ENCODE measurements at regions not wholly inside any gene's neighbourhood (a gene's known extent, or its start where the extent isn't known, plus 50 kb on each side); places are given as distances from the start of the nearest gene placed in this dataset.

- Histone ChIP-seq H4K20me1 (ENCODE audit: insufficient read depth, low read length) (no peaks in the 10 kb centered on the region), H3K27me3 (ENCODE audit: insufficient read depth, low read length) (no peaks in the 10 kb centered on the region), H3K9me3 (ENCODE audit: low read depth, low read length) (no peaks in the 10 kb centered on the region), H3K4me2 (ENCODE audit: insufficient read depth, low read length) (no peak overlapping the region), H3K4me1 (ENCODE audit: insufficient read depth, low read length) (no peaks in the 10 kb centered on the region), H3K27ac (ENCODE audit: low read depth, low read length) (no peak overlapping the region), H2AFZ (ENCODE audit: low read length) (no peak overlapping the region), H3K36me3 (ENCODE audit: insufficient read depth, low read length) (no peaks in the 10 kb centered on the region), H3K4me3 (ENCODE audit: insufficient read depth, low read length) (no peak overlapping the region), H3K79me2 (ENCODE audit: insufficient read depth, low read length) (no peaks in the 10 kb centered on the region)
- DNase-seq (ENCODE audit: insufficient read length, low spot score, missing footprints) = peak; percentile 25
- TF ChIP-seq CTCF (IDR thresholded peaks at IDR 0.05; ENCODE audit: extremely low read depth, low read depth, low read length) = no peak
Measured at GRCh38 chr13:70613295-70613694, 505.0 kb upstream of the KLHL1 start.

GRCh38 chr13:70612881-70613280 lies 504.6 kb upstream of the KLHL1 start:
- Histone ChIP-seq H3K27ac (ENCODE audit: low read depth, low read length) (no peak overlapping the region), H3K79me2 (ENCODE audit: insufficient read depth, low read length) (no peaks in the 10 kb centered on the region), H4K20me1 (ENCODE audit: insufficient read depth, low read length) (no peaks in the 10 kb centered on the region), H2AFZ (ENCODE audit: low read length) (no peak overlapping the region), H3K4me3 (ENCODE audit: insufficient read depth, low read length) (no peak overlapping the region), H3K4me1 (ENCODE audit: insufficient read depth, low read length) (no peaks in the 10 kb centered on the region), H3K36me3 (ENCODE audit: insufficient read depth, low read length) (no peaks in the 10 kb centered on the region), H3K27me3 (ENCODE audit: insufficient read depth, low read length) (no peaks in the 10 kb centered on the region), H3K4me2 (ENCODE audit: insufficient read depth, low read length) (no peak overlapping the region), H3K9me3 (ENCODE audit: low read depth, low read length) (no peaks in the 10 kb centered on the region)
- no peak for DNase-seq (ENCODE audit: insufficient read length, low spot score, missing footprints)
- TF ChIP-seq CTCF (IDR thresholded peaks at IDR 0.05; ENCODE audit: extremely low read depth, low read depth, low read length) = no peak

- no peak overlapping the region for H3K4me2 ChIP-seq (ENCODE audit: insufficient read depth, low read length)
- no peak overlapping the region for H2AFZ ChIP-seq (ENCODE audit: low read length)
- DNase-seq (ENCODE audit: insufficient read length, low spot score, missing footprints) = no peak
- no peaks in the 10 kb centered on the region for H4K20me1 ChIP-seq (ENCODE audit: insufficient read depth, low read length)
- H3K9me3 ChIP-seq (ENCODE audit: low read depth, low read length) = no peaks in the 10 kb centered on the region
- no peaks in the 10 kb centered on the region for H3K36me3 ChIP-seq (ENCODE audit: insufficient read depth, low read length)
- H3K79me2 ChIP-seq (ENCODE audit: insufficient read depth, low read length) = no peaks in the 10 kb centered on the region
- no peaks in the 10 kb centered on the region for H3K4me1 ChIP-seq (ENCODE audit: insufficient read depth, low read length)
- no peak for TF ChIP-seq CTCF (IDR thresholded peaks at IDR 0.05; ENCODE audit: extremely low read depth, low read depth, low read length)
- H3K27ac ChIP-seq (ENCODE audit: low read depth, low read length) = no peak overlapping the region
- no peaks in the 10 kb centered on the region for H3K27me3 ChIP-seq (ENCODE audit: insufficient read depth, low read length)
- H3K4me3 ChIP-seq (ENCODE audit: insufficient read depth, low read length) = no peak overlapping the region
Measured at GRCh38 chr13:70604448-70604847, 496.2 kb upstream of the KLHL1 start.

GRCh38 chr13:70593716-70594115 lies 485.5 kb upstream of the KLHL1 start:
- Histone ChIP-seq H2AFZ (ENCODE audit: low read length) (no peak overlapping the region), H3K27ac (ENCODE audit: low read depth, low read length) (no peak overlapping the region), H3K36me3 (ENCODE audit: insufficient read depth, low read length) (no peaks in the 10 kb centered on the region), H3K4me1 (ENCODE audit: insufficient read depth, low read length) (no peaks in the 10 kb centered on the region), H3K4me3 (ENCODE audit: insufficient read depth, low read length) (no peak overlapping the region), H3K4me2 (ENCODE audit: insufficient read depth, low read length) (no peak overlapping the region), H3K79me2 (ENCODE audit: insufficient read depth, low read length) (no peaks in the 10 kb centered on the region), H4K20me1 (ENCODE audit: insufficient read depth, low read length) (no peaks in the 10 kb centered on the region), H3K27me3 (ENCODE audit: insufficient read depth, low read length) (no peaks in the 10 kb centered on the region), H3K9me3 (ENCODE audit: low read depth, low read length) (no peaks in the 10 kb centered on the region)
- DNase-seq (ENCODE audit: insufficient read length, low spot score, missing footprints) = no peak
- no peak for TF ChIP-seq CTCF (IDR thresholded peaks at IDR 0.05; ENCODE audit: extremely low read depth, low read depth, low read length)

Measured in osteoblast (primary cell).